Kidney (tissue), 13 donors: ENCODE measurements at regions not wholly inside any gene's neighbourhood (a gene's known extent, or its start where the extent isn't known, plus 50 kb on each side); places are given as distances from the start of the nearest gene placed in this dataset.

Experiments
- DNase-seq, 5 donors: peaks; one replicate each; pipeline ENCODE4 v3.0.0-alpha.2; 2013 to 2020
- FAIRE-seq: peaks from 2 replicates; lab custom pipeline; 2012; peaks lifted over from hg19 to GRCh38; lab: Jason Lieb, UNC
- H3K27ac ChIP-seq, 2 donors: one replicate each; pipeline ENCODE4 v1.7.0; 2013; ENCODE audit warnings: low read depth in 2 of 2, low read length in 2 of 2, inconsistent platforms in 1 of 2
- H3K27me3 ChIP-seq: one replicate; pipeline ENCODE4 v1.7.1; 2013; ENCODE audit warnings: low read length, inconsistent platforms; ENCODE audit not compliant: control insufficient read depth, insufficient read depth
- H3K36me3 ChIP-seq, 3 donors: one replicate each; pipeline versions ENCODE4 v1.7.0 to v1.7.1; 2013; ENCODE audit warnings: low read length in 3 of 3, control low read depth in 1 of 3, inconsistent platforms in 1 of 3; ENCODE audit not compliant: insufficient read depth in 3 of 3, control insufficient read depth in 2 of 3
- H3K4me1 ChIP-seq, 3 donors: one replicate each; pipeline versions ENCODE4 v1.7.0 to v1.7.1; 2013; ENCODE audit warnings: low read length in 3 of 3, inconsistent platforms in 1 of 3, low read depth in 1 of 3; ENCODE audit not compliant: control insufficient read depth in 2 of 3, insufficient read depth in 2 of 3
- H3K4me3 ChIP-seq, 3 donors: one replicate each; pipeline versions ENCODE4 v1.7.0 to v1.8.1; 2013; ENCODE audit warnings: low read length in 3 of 3, control low read depth in 1 of 3, inconsistent platforms in 1 of 3
- H3K9ac ChIP-seq, 3 donors: one replicate each; pipeline versions ENCODE4 v1.7.0 to v1.7.1; 2013; ENCODE audit warnings: low read length in 3 of 3, control low read depth in 1 of 3, inconsistent platforms in 1 of 3
- H3K9me3 ChIP-seq, 3 donors: one replicate each; pipeline versions ENCODE4 v1.7.0 to v1.7.1; 2013; ENCODE audit warnings: low read length in 3 of 3, control low read depth in 1 of 3, inconsistent platforms in 1 of 3; ENCODE audit not compliant: control insufficient read depth in 2 of 3, insufficient read depth in 1 of 3
- CTCF ChIP-seq: IDR thresholded peaks from 3 replicates; pipeline ENCODE4 v1.5.1; 2012; ENCODE audit warnings: mild to moderate bottlenecking, moderate library complexity, borderline replicate concordance; ENCODE audit not compliant: insufficient read depth; ENCODE audit errors: extremely low read depth
- intact Hi-C: fragments of 100-400 bp; cut with DNase I; formaldehyde crosslinking; loops from one replicate; pipeline ENCODE4 v1.11.1; 2022
- donor health status: control.
- donor health status: control.
- donor health status: control.
- donor health status: control.
- donor health status: control.
- donor health status: DM: yes; HTN: yes; CAD: no.
- donor health status: Normal renal cell carcinoma (clear cell type).

GRCh38 chr15:87728998-87729397 lies 527.5 kb downstream of the NTRK3 start:
- DNase-seq (no peak), FAIRE-seq (no peak)
- H3K9me3 ChIP-seq = no peaks in the 10 kb centered on the region
- H3K4me3 ChIP-seq = no peak overlapping the region
- no peaks in the 10 kb centered on the region for H3K27me3 ChIP-seq
- peaks cover 0 to 4% (median 0%) of the 10 kb centered on the region in 3 donors for H3K4me1 ChIP-seq
- H3K9ac ChIP-seq = no peak overlapping the region
- H3K36me3 ChIP-seq = no peaks in the 10 kb centered on the region
- intact Hi-C loops = no loop called here
- TF ChIP-seq CTCF = no peak
- no peak overlapping the region for H3K27ac ChIP-seq

GRCh38 chr15:87727073-87727472 lies 529.5 kb downstream of the NTRK3 start:
- DNase-seq = no peak
- no peak for TF ChIP-seq CTCF
- no peaks in the 10 kb centered on the region for H3K4me1 ChIP-seq
- no peak overlapping the region for H3K4me3 ChIP-seq
- H3K9ac ChIP-seq = no peak overlapping the region
- H3K36me3 ChIP-seq = no peaks in the 10 kb centered on the region
- no peaks in the 10 kb centered on the region for H3K27me3 ChIP-seq
- intact Hi-C loops = no loop called here
- no peaks in the 10 kb centered on the region for H3K9me3 ChIP-seq
- no peak for FAIRE-seq
- H3K27ac ChIP-seq = no peak overlapping the region

- Histone ChIP-seq H3K9me3 (no peaks in the 10 kb centered on the region), H3K27me3 (no peaks in the 10 kb centered on the region), H3K4me3 (no peak overlapping the region), H3K27ac (no peak overlapping the region), H3K36me3 (no peaks in the 10 kb centered on the region), H3K4me1 (no peaks in the 10 kb centered on the region), H3K9ac (no peak overlapping the region)
- no peak for DNase-seq
- no peak for TF ChIP-seq CTCF
- intact Hi-C loops = no loop called here
- no peak for FAIRE-seq
These were observed 532.2 kb downstream of the NTRK3 start for GRCh38 chr15:87724330-87724729.
